IMR-90 (cell line): ENCODE measurements at regions not wholly inside any gene's neighbourhood (a gene's known extent, or its start where the extent isn't known, plus 50 kb on each side); places are given as distances from the start of the nearest gene placed in this dataset.

Source experiments
- ATAC-seq: fragments of 200-7000 bp; cut with Tn5 transposase; 2 replicates; pipeline ENCODE4 v1.9.1; 2020; ENCODE audit warnings: low read depth, mild to moderate bottlenecking, moderate library complexity
- BruUV-seq: library from RNA; stranded (reverse); fragments of 400-500 nt; replicated peaks from 2 replicates; lab custom pipeline; 2021; lab: Mats Ljungman, UMichigan
- CTCF ChIA-PET: fragments of 300-600 bp; formaldehyde crosslinking; extraction: SDS; loops from one replicate; lab custom pipeline; 2021; ENCODE audit warnings: antibody characterized with exemption; lab: Yijun Ruan, JAX
- POLR2A ChIA-PET: fragments of 300-600 bp; sonication (Branson Sonifier 250); formaldehyde crosslinking; loops from one replicate; lab custom pipeline; 2022; ENCODE audit warnings: antibody characterized with exemption; ENCODE audit not compliant: unreplicated experiment; lab: Charles Lee
- DNase-seq: peaks from one replicate; pipeline ENCODE4 v3.0.0; 2013
- H2AFZ ChIP-seq: replicated peaks from 2 replicates; pipeline ENCODE3; 2013; ENCODE audit warnings: low read length, mild to moderate bottlenecking; ENCODE audit not compliant: poor library complexity
- H2AK5ac ChIP-seq: 2 replicates; pipeline ENCODE4 v1.6.1; 2013; ENCODE audit warnings: low read depth, low read length, inconsistent platforms
- H2AK9ac ChIP-seq: replicated peaks from 2 replicates; pipeline ENCODE3; 2013; ENCODE audit warnings: mild to moderate bottlenecking, low read depth, low read length, moderate library complexity; ENCODE audit not compliant: poor library complexity
- H2BK120ac ChIP-seq: 2 replicates; pipeline ENCODE4 v1.6.1; 2013; ENCODE audit warnings: low read depth, low read length, inconsistent platforms
- H2BK15ac ChIP-seq: 3 replicates; pipeline ENCODE4 v1.6.1; 2013; ENCODE audit warnings: low read depth, low read length, inconsistent platforms
- H2BK20ac ChIP-seq: 2 replicates; pipeline ENCODE4 v1.6.1; 2013; ENCODE audit warnings: low read depth, mild to moderate bottlenecking, inconsistent platforms, low read length, moderate library complexity
- H2BK5ac ChIP-seq: 2 replicates; pipeline ENCODE4 v1.6.1; 2013; ENCODE audit warnings: mild to moderate bottlenecking, low read depth, low read length, inconsistent platforms; ENCODE audit not compliant: poor library complexity, severe bottlenecking
- H3K14ac ChIP-seq: replicated peaks from 2 replicates; pipeline ENCODE4 v1.6.1; 2013; ENCODE audit warnings: low read depth, low read length, inconsistent platforms
- H3K18ac ChIP-seq: 2 replicates; pipeline ENCODE4 v1.6.1; 2013; ENCODE audit warnings: low read depth, low read length, control low read depth
- H3K23ac ChIP-seq: 2 replicates; pipeline ENCODE4 v1.6.1; 2013; ENCODE audit warnings: low read depth, low read length, inconsistent platforms
- H3K27ac ChIP-seq: 2 replicates; pipeline ENCODE4 v1.5.1; 2013; ENCODE audit warnings: mild to moderate bottlenecking, control low read depth, low read length; ENCODE audit not compliant: insufficient read depth
- H3K27me3 ChIP-seq: 2 replicates; pipeline ENCODE4 v1.6.1; 2013; ENCODE audit warnings: low read length; ENCODE audit not compliant: control insufficient read depth, insufficient read depth
- H3K36me3 ChIP-seq: 2 replicates; pipeline ENCODE4 v1.6.1; 2013; ENCODE audit warnings: low read length, mixed read lengths; ENCODE audit not compliant: control insufficient read depth, insufficient read depth
- H3K4ac ChIP-seq: 2 replicates; pipeline ENCODE4 v1.6.1; 2013; ENCODE audit warnings: low read depth, low read length, inconsistent platforms
- H3K4me1 ChIP-seq: 2 replicates; pipeline ENCODE4 v1.6.1; 2013; ENCODE audit warnings: low read length, mixed read lengths; ENCODE audit not compliant: control insufficient read depth, insufficient read depth
- H3K4me2 ChIP-seq: 2 replicates; pipeline ENCODE4 v1.6.1; 2013; ENCODE audit warnings: low read depth, mild to moderate bottlenecking, control low read depth, low read length, moderate library complexity
- H3K4me3 ChIP-seq: 2 replicates; pipeline ENCODE4 v1.5.1; 2013; ENCODE audit warnings: low read depth, mild to moderate bottlenecking, control low read depth, low read length, moderate library complexity; ENCODE audit not compliant: insufficient read depth
- H3K56ac ChIP-seq: 2 replicates; pipeline ENCODE4 v1.6.1; 2013; ENCODE audit warnings: low read length, inconsistent platforms; ENCODE audit not compliant: insufficient read depth; ENCODE audit errors: extremely low read depth
- H3K79me1 ChIP-seq, 2 experiments: 2 replicates each; pipeline ENCODE4 v1.6.1; 2013; ENCODE audit warnings: low read length in 2 of 2, inconsistent platforms in 1 of 2, low read depth in 1 of 2
- H3K9ac ChIP-seq: 2 replicates; pipeline ENCODE4 v1.6.1; 2013; ENCODE audit warnings: low read depth, low read length, control low read depth
- H3K9me1 ChIP-seq: 2 replicates; pipeline ENCODE4 v1.6.1; 2013; ENCODE audit warnings: low read length, inconsistent platforms; ENCODE audit not compliant: insufficient read depth
- H3K9me3 ChIP-seq: 2 replicates; pipeline ENCODE4 v1.6.1; 2013; ENCODE audit warnings: low read length; ENCODE audit not compliant: control insufficient read depth, insufficient read depth
- H4K20me1 ChIP-seq: 2 replicates; pipeline ENCODE4 v1.6.1; 2013; ENCODE audit warnings: low read length, inconsistent platforms; ENCODE audit not compliant: insufficient read depth
- H4K5ac ChIP-seq: 2 replicates; pipeline ENCODE4 v1.6.1; 2013; ENCODE audit warnings: mild to moderate bottlenecking, low read depth, low read length, control low read depth
- H4K8ac ChIP-seq, 2 experiments: 2 replicates each; pipeline ENCODE4 v1.6.1; 2013; ENCODE audit warnings: low read depth in 2 of 2, low read length in 2 of 2, control low read depth in 1 of 2, inconsistent platforms in 1 of 2
- H4K91ac ChIP-seq: 2 replicates; pipeline ENCODE4 v1.6.1; 2013; ENCODE audit warnings: low read depth, low read length, inconsistent platforms; ENCODE audit not compliant: insufficient read depth
- BHLHE40 ChIP-seq: fragments of 150-350 bp; IDR thresholded peaks from 2 replicates; pipeline ENCODE4 v1.6.1; 2016; ENCODE audit warnings: mild to moderate bottlenecking, low read depth, low read length
- CTCF ChIP-seq: conservative IDR thresholded peaks from 2 replicates; pipeline ENCODE4 v1.5.1; 2012; ENCODE audit warnings: mild to moderate bottlenecking, low read depth, low read length, improper control_type of control experiment
- ELK1 ChIP-seq: fragments of 150-350 bp; IDR thresholded peaks from 2 replicates; pipeline ENCODE4 v1.6.1; 2016; ENCODE audit warnings: low read depth, mild to moderate bottlenecking, low read length, moderate library complexity, borderline replicate concordance
- MAFK ChIP-seq: IDR thresholded peaks from 2 replicates; pipeline ENCODE4 v1.6.1; 2012; ENCODE audit warnings: low read depth, low read length, improper control_type of control experiment
- MAZ ChIP-seq: IDR thresholded peaks from 2 replicates; pipeline ENCODE4 v1.6.1; 2012; ENCODE audit warnings: low read depth, mild to moderate bottlenecking, low read length, improper control_type of control experiment, moderate library complexity, borderline replicate concordance
- POLR2A ChIP-seq: IDR thresholded peaks from 2 replicates; pipeline ENCODE4 v1.6.1; 2012; ENCODE audit warnings: mild to moderate bottlenecking, low read depth, low read length
- RAD21 ChIP-seq: IDR thresholded peaks from 2 replicates; pipeline ENCODE4 v1.6.1; 2012; ENCODE audit warnings: low read length, improper control_type of control experiment
- RCOR1 ChIP-seq: IDR thresholded peaks from 2 replicates; pipeline ENCODE4 v1.6.1; 2012; ENCODE audit warnings: mild to moderate bottlenecking, low read length, improper control_type of control experiment; ENCODE audit not compliant: insufficient replicate concordance
- RFX5 ChIP-seq: IDR thresholded peaks from 2 replicates; pipeline ENCODE4 v1.8.0; 2012; ENCODE audit warnings: low read depth, mild to moderate bottlenecking, low read length, moderate library complexity
- SMC3 ChIP-seq: fragments of 150-350 bp; IDR thresholded peaks from 2 replicates; pipeline ENCODE4 v1.6.1; 2016; ENCODE audit warnings: low read depth, mild to moderate bottlenecking, antibody characterized with exemption, low read length, moderate library complexity
- WGBS, 2 experiments: methylation state at CpG; one replicate each; pipeline versions ENCODE4 v1.1.5 to v1.1.7; 2013; ENCODE audit warnings: missing lambda C conversion rate in 2 of 2; ENCODE audit not compliant: insufficient read length in 1 of 2; ENCODE audit errors: extremely low coverage in 2 of 2; 5-methylcytosine and 5-hydroxymethylcytosine counted together
- dilution Hi-C: fragments of 300-500 bp; cut with HindIII; formaldehyde crosslinking; loops from one replicate; pipeline ENCODE4 v1.14.3; 2018; ENCODE audit warnings: low sequenced_read_pairs; ENCODE audit not compliant: unreplicated experiment
- in situ Hi-C: fragments of 300-500 bp; cut with MboI; formaldehyde crosslinking; loops from 3 replicates; pipeline ENCODE4 v1.14.3; 2019; ENCODE audit warnings: low sequenced_read_pairs, inconsistent platforms, mixed read lengths
- intact Hi-C: fragments of 100-400 bp; cut with micrococcal nuclease; formaldehyde crosslinking; loops from 2 replicates; pipeline ENCODE4 v1.10.0; 2022

DNA sequence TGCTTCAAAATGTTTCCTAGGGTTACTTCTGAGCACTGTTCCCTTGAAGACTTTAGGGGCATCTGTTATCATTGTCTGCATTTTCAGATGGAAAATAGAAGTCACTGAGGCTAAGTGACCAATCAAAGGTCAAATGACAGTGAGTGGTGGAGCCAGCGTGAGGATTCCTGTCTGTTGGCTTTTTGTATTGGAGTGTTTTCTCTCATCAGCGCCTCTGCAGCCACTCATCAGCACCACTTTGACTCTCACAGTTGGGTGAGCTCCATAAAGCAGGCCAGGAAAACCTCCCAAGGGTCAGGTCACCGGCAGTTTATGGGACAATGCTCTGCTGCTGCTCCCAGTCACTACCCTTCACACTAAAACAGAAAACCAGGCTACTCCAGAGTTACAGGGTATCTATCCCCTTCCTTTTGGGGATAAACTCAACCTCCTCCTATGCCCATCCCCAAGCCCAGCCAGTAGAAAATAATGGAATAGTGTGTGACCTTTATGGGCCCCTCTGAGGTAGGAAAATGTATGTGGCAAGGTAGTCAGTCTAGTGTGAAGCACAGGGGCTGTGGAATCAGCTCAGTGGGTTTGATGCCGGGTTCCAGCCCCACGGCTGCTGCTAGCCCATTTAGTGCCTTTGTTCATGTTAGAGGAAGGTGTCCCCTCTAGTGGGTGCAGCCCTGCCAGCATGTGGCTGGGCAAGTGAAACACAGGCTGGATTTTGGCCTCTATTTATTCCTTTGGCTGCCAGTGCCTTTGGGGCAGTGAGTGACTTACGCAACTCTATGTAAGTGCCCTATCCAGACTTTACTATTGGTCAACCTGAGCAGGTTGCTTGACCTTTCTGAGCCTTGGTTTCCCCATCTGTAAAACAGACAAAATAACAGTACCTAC lies 133.8 kb upstream of the CPM start:
- no peak overlapping the region for H2AK9ac ChIP-seq
- intact Hi-C loops (no loop called here), dilution Hi-C loops (no loop called here), in situ Hi-C loops (no loop called here)
- no peak overlapping the region for H3K9ac ChIP-seq
- no peaks in the 10 kb centered on the region for H3K36me3 ChIP-seq
- H3K4me3 ChIP-seq, result no peak overlapping the region
- H2AFZ ChIP-seq, result no peak overlapping the region
- H2BK20ac ChIP-seq, result no peak overlapping the region
- DNase-seq, result no peak
- H2BK15ac ChIP-seq, result 0 out of 3 replicates have a peak overlapping the region, but pooled peaks have one; percentile 8
- H4K8ac ChIP-seq, result no peak overlapping the region
- ChIA-PET CTCF (no interaction called here), POLR2A (no interaction called here)
- H3K9me1 ChIP-seq, result no peaks in the 10 kb centered on the region
- ATAC-seq, result no peak
- H4K20me1 ChIP-seq, result no peaks in the 10 kb centered on the region
- no peak overlapping the region for H3K56ac ChIP-seq
- no peak overlapping the region for H2BK5ac ChIP-seq
- H4K5ac ChIP-seq, result no peak overlapping the region
- no peak overlapping the region for H3K23ac ChIP-seq
- BruUV-seq, result no TSS peak
- TF ChIP-seq MAFK (no peak), RAD21 (no peak), RCOR1 (no peak), MAZ (no peak), POLR2A (no peak), SMC3 (no peak), BHLHE40 (no peak), RFX5 (no peak), CTCF (no peak), ELK1 (no peak)
- H4K91ac ChIP-seq, result no peak overlapping the region
- peaks cover 11% of the 10 kb centered on the region for H3K4me1 ChIP-seq
- H3K79me1 ChIP-seq, result no peaks in the 10 kb centered on the region
- no peak overlapping the region for H3K4ac ChIP-seq
- 0 out of 2 replicates have a peak overlapping the region, but pooled peaks have one; percentile 9 for H2BK120ac ChIP-seq
- peak overlapping the region; percentile 10; the same call in 1 of the 2 replicates for H3K18ac ChIP-seq
- no peak overlapping the region for H3K4me2 ChIP-seq
- H3K9me3 ChIP-seq, result no peaks in the 10 kb centered on the region
- no peak overlapping the region for H3K14ac ChIP-seq
- WGBS, 2 experiments, result 100% methylated on average over 1 of the region's 6 CpGs; no CpG with 5 or more reads in 1 of the 2 experiments
- H3K27ac ChIP-seq, result no peak overlapping the region
- no peak overlapping the region for H2AK5ac ChIP-seq
- H3K27me3 ChIP-seq, result no peaks in the 10 kb centered on the region
